NK-92 treated with Interleukin-12 subunit alpha and Interleukin-12 subunit beta, amount 100 ng/mL, for 24 hours (cell line): ENCODE measurements at regions not wholly inside any gene's neighbourhood (a gene's known extent, or its start where the extent isn't known, plus 50 kb on each side); places are given as distances from the start of the nearest gene placed in this dataset.
A peak's percentile ranks its signal among the peaks of the same experiment; 100 is the strongest.

ENCODE experiments used
- DNase-seq: peaks from one replicate; lab custom pipeline; 2025; lab: John Stamatoyannopoulos, UW

GRCh38 chr5:174337276-174338184 lies 292.0 kb downstream of the NSG2 start:
- DNase-seq = no peak

GRCh38 chr5:174338185-174339010 lies 292.9 kb downstream of the NSG2 start:
- DNase-seq = no peak

GRCh38 chr5:174339130-174339529 lies 293.6 kb downstream of the NSG2 start:
- no peak for DNase-seq

GRCh38 chr5:174340226-174340625 lies 294.7 kb downstream of the NSG2 start:
- no peak for DNase-seq

- no peak for DNase-seq
Observed at GRCh38 chr5:174342696-174343095, 297.2 kb downstream of the NSG2 start.

- DNase-seq = no peak
Observed at GRCh38 chr5:174343826-174344225, 298.3 kb downstream of the NSG2 start.

GRCh38 chr5:174344335-174344734 lies 298.8 kb downstream of the NSG2 start:
- no peak for DNase-seq

- no peak for DNase-seq
Observed at GRCh38 chr5:174347183-174347582, 301.7 kb downstream of the NSG2 start.

- no peak for DNase-seq
Observed at GRCh38 chr5:174348311-174348981, 302.9 kb downstream of the NSG2 start.

GRCh38 chr5:174352681-174353080 lies 307.2 kb downstream of the NSG2 start:
- no peak for DNase-seq

- DNase-seq = no peak
Observed at GRCh38 chr5:174354571-174354970, 309.1 kb downstream of the NSG2 start.

- DNase-seq = no peak
Observed at GRCh38 chr5:174355208-174355612, 309.7 kb downstream of the NSG2 start.

GRCh38 chr5:174355995-174356394 lies 310.5 kb downstream of the NSG2 start:
- no peak for DNase-seq

- DNase-seq = no peak
Observed at GRCh38 chr5:174356536-174356935, 311.0 kb downstream of the NSG2 start.

GRCh38 chr5:174358276-174358675 lies 312.8 kb downstream of the NSG2 start:
- DNase-seq = no peak

GRCh38 chr5:174359071-174359470 lies 313.6 kb downstream of the NSG2 start:
- no peak for DNase-seq

- no peak for DNase-seq
Observed at GRCh38 chr5:174362514-174362913, 317.0 kb downstream of the NSG2 start.

- no peak for DNase-seq
Observed at GRCh38 chr5:174363934-174364333, 318.4 kb downstream of the NSG2 start.

GRCh38 chr5:174364676-174365075 lies 319.2 kb downstream of the NSG2 start:
- DNase-seq = no peak

GRCh38 chr5:174371600-174372094 lies 326.1 kb downstream of the NSG2 start:
- DNase-seq = peak; percentile 44

GRCh38 chr5:174374206-174374605 lies 328.7 kb downstream of the NSG2 start:
- DNase-seq = no peak

- no peak for DNase-seq
Observed at GRCh38 chr5:174376056-174376455, 330.6 kb downstream of the NSG2 start.
